HG02870 (cell line): ENCODE measurements at regions not wholly inside any gene's neighbourhood (a gene's known extent, or its start where the extent isn't known, plus 50 kb on each side); places are given as distances from the start of the nearest gene placed in this dataset.
"Not testable (repeated sequence)": the region's sequence is repeated elsewhere in the genome, so short reads cannot be mapped to it uniquely, and the experiment has no call there.

Experiments
- ATAC-seq: cut with Tn5 transposase; IDR thresholded peaks from one replicate; pipeline ENCODE4 v1.9.1; 2021; ENCODE audit warnings: mild to moderate bottlenecking, moderate library complexity; ENCODE audit not compliant: unreplicated experiment

DNA sequence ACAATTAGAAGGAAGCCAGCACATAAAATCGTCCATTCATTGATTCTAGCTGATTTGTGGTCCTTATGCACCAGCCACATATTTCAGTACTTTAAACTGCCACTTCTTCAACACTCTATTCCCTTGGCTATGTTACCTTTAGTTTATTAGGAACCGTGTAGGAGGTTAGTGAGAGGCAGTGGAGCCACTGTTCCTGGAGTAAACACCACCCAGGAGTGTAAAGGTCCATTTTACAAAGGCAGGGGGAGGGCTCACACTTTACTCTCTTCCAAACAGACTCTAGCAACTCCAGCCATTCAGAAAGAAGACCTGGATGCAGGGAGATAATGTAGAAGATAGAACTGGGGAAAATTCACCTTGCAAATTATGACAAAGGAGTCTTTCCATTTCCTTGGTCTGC lies 170.2 kb upstream of the RPS23 start:
- ATAC-seq: no peak

DNA sequence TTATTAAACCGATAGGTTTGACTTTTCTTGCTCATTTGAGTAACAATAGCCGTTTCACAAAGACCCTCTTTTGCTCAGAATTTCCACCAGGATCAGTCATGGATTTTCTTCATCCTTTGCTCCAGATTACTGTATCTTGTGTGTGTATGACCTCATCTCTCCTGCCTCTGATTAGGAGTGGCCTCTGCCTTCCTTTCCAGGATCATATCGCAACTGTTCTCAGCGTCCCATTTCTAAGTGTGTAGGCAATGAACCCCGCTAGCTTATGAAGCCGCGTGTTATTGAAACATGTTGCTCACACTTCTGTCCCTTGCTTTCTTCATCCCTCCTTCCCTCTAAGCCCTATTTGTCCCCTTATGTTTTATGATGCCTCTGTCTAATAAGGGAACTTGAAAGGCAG lies 169.8 kb upstream of the RPS23 start:
- ATAC-seq: no peak

DNA sequence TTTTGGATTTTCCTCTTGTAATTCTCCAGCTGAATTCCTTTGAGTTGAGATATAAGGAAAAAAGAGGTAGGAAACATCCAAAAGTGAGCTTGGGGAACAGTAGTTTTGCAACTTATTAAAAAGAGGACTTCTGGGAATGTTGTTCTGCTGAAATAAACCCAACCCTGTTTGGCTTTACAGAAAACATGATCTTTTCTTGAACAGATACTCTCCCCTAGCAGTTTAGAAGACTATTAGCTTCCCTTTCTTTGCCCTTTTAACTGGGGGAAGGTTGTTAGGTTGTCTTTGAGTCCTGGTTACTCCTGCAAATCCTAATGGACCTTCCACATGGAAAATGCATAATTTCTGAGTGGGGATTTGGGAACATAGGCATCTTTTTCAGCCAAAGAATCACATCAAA lies 168.7 kb upstream of the RPS23 start:
- ATAC-seq: no peak

DNA sequence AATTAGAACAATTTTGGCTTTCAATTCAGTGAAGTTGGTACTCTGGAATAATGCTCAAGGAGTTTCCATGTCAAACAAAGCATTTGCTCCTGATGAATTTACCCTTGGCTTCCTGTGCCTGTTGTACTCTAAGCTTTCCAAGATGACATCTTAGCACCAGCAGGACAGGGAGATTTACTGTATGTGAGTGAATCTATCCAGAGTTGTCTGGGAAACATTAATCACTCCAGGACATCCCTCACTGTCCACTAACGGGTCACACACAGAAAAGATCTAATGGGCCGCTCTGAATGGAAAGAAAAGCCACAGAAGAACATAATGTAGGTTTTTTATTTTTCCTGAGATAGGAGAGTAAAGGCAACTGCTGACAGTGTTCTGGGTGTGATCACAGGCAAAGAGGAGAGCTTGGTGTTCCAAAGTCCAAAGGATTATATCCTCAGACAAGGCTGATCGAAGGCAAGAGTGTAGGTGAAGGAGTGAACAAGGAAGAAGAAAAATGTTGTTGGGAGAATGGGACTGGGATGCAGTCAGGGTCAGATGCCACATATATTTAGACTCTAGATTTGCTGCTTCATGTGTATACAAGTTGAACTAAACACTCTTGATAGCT lies 167.7 kb upstream of the RPS23 start:
- ATAC-seq: no peak

DNA sequence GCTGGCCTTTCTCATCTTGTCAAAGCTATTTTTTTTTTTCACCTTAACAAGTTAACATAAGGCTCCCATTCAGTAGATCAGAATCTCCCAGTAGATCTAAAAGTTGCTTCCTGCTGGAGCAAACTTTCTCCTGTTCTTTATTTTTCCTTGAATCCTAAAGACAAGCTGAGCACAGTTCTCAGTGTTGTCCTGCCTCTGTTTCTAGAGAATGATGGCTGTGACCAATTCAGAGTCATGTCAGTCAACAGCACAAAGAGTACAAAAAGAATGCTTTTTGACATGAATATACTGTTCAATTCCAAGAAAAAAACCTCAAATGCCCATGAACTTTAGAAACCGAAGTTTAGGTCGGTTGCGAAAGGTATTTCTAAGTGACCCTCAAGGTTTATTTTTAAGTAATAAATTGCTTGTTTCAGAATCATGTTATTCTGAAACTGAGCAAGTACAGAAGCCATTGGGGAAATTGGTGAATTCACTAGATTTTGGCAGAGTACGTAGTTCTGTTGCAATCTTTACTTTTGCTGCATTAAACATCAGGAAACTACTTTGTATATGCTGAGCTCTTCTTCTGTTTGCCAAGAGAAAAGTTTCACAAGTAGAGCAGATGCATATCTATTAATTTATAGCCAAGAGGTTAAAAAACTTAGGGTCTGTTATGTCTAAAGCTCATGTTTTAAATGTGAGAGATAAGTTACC lies 161.7 kb upstream of the RPS23 start:
- no peak for ATAC-seq

DNA sequence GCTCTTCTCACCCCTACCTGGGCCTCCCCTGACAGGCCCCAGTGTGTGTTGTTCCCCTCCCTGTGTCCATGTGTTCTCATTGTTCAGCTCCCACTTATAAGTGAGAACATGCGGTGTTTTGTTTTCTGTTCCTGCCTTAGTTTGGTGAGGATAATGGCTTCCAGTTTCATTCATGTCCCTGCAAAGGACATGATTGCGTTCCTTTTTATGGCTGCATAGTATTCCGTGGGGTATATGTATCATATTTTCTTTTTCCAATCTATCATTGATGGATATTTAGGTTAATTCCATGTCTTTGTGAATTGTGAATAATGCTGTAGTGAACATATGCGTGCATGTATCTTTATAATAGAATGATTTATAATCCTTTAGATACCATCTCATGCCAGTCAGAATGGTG lies 159.4 kb upstream of the RPS23 start:
- ATAC-seq: not testable (repeated sequence)

DNA sequence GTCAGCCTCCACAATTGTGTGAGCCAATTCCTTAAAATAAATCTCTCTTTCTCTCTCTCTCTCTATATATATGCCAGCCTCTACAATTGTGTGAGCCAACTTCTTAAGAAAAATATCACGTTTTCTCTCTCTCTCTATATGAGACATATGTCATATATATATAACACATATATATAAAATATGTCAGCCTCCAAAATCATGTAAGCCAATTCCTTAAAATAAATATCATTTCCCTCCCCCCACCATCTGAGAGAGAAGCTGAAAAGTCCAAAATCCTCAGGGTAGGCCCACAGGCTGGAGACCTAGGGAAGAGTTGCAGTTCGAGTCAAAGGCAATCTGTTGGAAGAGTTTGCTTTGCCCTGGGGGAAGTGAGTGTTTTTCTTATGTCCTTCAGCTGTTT lies 158.1 kb upstream of the RPS23 start:
- ATAC-seq: no peak

DNA sequence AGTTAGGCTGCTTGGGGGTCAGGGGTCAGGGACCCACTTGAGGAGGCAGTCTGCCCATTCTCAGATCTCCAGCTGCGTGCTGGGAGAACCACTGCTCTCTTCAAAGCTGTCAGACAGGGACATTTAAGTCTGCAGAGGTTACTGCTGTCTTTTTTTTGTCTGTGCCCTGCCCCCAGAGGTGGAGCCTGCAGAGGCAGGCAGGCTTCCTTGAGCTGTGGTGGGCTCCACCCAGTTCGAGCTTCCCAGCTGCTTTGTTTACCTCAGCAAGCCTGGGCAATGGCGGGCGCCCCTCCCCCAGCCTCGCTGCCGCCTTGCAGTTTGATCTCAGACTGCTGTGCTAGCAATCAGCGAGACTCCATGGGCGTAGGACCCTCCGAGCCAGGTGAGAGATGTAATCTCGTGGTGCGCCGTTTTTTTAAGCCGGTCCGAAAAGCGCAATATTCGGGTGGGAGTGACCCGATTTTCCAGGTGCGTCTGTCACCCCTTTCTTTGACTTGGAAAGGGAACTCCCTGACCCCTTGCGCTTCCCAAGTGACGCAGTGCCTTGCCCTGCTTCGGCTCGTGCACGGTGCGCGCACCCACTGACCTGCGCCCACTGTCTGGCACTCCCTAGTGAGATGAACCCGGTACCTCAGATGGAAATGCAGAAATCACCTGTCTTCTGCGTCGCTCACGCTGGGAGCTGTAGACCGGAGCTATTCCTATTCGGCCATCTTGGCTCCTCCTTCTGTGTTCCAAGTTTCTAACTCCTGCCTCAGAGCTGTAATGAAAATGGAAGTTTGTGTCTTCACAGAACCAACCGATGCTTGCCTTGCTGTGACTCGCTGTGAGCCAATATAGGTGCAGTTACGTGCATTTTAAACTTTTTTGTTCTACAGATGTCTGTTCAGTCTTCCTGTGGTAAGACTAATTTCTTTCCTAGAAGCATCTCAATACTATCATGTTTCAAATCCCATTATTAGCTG lies 156.8 kb upstream of the RPS23 start:
- ATAC-seq: not testable (repeated sequence)

DNA sequence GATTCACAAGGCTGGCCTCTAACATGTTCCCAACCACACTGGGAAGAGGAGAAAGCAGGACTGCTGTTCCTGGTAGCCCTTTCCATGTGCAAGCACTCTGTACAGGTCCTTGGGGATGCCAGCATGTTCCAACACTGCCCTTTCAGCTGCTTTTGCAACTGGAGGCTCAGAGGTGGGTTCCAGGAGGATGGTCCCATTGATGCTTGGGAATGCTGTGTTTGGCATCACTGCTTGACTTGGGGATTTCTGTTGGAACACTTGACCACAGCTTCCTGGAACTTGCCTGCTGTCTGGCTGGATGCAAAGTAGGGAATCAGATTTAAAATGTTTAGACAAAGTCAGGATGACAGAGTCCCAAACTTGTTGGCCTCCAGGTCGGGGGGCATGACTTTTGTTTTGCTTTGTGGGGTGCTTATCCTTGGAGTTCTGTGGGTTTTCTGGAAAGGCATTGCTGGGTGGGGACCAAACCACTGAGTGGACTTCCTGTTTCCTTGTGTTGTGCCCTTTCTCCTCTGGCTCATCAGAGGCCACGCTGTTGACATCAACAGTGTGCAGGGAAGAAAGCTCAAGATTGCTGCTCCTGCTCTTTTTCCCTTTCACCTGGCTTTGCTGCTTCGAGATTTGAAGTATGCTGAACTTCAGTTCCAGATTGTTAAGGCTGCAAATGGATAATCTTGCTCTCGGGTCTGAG lies 148.5 kb upstream of the RPS23 start:
- no peak for ATAC-seq

DNA sequence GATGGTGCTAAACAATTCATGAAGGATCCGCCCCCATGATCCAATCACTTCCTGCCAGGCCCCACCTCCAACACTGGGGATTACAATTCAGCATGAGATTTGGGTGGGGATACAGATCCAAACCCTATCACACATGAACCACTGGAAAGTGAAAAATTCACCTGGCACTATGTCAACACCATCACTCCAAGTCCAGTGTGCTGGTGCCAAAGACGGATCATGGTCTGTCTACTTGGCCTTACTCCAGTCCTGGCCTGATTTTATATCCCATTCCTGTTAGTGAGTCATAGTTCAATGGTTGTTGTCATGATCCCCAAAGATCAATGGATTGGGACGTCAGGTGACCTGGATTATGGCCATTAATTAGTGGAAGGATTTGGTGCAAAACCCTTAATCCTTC lies 147.4 kb upstream of the RPS23 start:
- ATAC-seq: no peak

DNA sequence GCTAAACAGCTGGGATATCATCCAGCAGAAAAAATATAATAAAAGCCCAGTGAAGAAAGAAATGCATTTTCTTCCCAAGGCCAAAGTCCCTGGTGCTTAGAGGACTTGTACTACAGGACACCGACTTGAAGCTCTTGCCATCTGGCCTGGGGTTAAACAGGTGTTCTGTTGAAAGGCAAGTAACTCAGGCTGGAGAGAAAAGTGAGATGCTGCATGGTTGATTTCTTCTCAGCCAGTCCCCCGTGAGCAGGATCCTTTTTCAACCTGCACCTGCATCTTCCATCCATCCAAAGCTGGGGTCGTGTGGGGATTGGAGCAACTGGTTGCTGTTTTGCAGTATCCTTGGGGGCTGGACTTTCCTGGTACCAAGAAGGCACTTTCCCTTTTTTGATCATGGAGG lies 146.1 kb upstream of the RPS23 start:
- no peak for ATAC-seq

DNA sequence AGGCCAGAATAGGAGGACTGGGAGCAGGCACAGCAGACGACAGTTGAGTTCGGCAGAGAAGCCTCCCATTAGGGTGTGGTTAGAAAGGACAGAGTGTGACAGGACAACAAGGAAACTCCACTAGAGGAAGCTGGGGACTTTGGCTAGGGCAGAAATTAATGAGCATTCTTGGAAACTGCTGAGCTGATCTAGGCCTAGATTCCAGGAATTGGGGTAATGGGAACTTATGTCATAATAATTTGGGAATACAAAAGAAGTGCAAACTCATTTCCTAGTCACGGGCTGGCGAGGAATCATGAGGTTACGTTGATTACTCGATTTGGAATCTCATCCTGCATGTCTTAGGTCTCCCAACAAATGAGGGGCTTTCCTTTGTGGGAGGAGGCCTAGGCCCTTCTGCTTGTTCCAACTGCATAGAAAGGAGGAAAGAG lies 144.6 kb upstream of the RPS23 start:
- no peak for ATAC-seq

DNA sequence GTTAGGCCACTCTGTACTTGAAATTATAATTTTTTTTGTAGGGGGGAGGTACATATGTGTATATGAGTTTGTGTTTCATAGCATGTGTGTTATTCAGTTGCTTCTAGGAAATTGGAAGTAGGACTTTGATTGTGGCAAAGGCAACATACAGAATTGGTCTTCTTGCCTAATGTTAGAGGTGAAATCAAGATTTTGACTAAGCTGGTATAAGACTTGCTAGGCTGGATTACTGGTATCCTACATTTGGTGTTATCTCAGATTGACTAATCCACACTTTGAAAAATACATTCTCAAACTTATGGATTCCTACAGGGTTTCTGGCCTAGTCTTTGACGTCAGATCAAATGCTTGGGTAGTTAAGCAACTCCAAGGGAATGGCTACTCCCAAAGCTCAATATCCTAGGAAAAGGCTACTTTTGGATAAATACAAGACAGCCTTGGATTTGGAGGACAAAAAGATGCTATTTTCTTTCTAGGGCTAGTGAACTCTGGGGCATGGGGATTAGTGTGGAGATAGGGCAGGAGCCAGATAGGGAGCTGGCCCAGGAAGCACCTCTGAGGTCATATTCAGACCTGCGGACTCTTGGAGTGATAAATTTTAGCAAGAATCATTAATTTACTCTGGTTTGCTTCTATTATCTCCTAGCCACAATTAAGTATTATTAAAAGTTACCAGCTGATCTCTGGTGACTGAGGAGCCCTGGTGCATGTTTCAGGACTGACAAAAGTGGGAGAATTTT lies 144.0 kb upstream of the RPS23 start:
- ATAC-seq: no peak

DNA sequence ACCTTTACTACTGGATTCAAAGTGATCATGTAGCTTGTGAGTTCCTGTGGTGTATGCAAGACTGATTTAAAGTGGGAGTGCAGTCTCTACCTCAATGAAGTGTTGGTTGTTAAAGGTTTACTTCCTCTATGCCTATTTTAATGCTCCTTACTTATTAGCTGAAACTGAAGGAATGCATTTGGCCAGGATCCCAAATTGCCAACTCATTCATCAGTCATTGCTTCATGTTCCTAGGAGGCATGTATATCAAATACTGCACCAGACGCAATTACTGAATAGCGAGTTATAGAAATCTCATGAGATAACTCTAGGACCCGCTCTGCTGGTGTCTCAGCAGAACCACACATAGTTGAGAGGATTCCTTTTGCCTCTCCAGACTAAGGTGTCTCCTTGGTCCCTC lies 143.0 kb upstream of the RPS23 start:
- ATAC-seq: no peak

DNA sequence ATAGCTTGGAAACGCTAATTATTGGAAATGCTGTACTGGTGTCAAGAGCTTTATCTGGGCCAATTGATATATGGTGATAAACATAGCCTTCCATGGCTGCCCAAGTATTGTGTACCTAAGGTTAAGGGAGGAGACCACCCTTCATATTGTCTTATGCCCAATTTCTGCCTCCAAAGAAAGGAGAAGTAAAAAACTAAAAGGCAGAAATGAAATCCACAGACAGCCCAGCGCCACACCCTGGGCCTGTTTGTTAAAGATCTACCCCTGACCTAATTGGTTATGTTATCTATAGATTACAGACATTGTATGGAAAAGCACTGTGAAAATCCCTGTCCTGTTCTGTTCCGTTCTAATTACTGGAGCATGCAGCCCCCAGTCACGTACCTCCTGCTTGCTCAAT lies 142.4 kb upstream of the RPS23 start:
- ATAC-seq: not testable (repeated sequence)

DNA sequence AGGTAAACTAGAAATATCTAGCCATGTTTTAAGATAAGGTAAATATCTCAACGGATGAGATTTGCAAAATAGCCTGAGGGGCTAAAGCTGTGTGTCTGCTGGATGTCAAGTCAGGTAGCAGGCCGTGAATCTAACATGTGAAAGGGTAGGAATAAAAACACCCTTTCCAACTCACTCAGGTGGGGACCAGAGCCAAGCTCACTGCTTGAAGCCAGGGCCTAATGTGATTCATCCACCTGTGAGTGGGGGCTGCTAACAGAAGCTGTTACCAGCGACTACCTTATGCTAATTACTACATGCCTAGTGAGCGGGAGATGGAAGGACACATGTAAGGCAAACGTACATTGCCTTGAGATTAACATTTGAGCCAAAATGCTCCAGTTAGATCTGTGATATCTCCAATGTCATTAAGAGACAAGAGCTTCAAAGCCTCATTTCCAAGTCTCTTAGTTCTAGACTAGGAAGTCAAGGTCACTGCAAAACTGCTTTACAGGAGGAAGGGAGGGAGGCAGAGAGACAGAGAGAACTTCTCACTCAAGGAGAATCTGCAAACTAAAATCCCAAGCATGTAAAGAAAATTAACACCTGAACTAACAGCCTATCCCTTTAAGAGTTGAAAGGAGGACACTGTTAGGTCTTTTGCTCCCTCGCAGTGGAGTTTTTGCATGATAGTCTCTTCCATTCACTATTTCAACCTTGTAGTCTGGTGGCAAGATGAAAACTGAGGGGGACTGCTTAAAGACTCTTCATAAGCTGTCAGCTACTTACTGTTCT lies 141.6 kb upstream of the RPS23 start:
- ATAC-seq: no peak

DNA sequence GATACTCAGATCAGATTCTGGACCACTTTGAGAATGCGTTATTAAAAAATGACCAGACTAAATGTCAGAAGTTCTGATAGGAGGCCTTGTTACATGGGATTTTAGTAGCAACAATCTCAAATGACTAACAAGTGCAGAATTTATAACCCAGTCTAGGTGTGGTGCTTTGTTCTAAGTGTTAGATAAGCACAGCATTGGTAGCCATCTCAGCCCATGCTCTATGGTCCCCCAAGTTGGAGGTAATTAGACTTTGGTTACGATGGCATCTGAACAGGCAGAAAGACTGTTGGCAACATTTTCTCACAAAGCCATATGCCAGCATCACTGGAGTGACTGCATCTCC lies 140.4 kb upstream of the RPS23 start:
- ATAC-seq: no peak

DNA sequence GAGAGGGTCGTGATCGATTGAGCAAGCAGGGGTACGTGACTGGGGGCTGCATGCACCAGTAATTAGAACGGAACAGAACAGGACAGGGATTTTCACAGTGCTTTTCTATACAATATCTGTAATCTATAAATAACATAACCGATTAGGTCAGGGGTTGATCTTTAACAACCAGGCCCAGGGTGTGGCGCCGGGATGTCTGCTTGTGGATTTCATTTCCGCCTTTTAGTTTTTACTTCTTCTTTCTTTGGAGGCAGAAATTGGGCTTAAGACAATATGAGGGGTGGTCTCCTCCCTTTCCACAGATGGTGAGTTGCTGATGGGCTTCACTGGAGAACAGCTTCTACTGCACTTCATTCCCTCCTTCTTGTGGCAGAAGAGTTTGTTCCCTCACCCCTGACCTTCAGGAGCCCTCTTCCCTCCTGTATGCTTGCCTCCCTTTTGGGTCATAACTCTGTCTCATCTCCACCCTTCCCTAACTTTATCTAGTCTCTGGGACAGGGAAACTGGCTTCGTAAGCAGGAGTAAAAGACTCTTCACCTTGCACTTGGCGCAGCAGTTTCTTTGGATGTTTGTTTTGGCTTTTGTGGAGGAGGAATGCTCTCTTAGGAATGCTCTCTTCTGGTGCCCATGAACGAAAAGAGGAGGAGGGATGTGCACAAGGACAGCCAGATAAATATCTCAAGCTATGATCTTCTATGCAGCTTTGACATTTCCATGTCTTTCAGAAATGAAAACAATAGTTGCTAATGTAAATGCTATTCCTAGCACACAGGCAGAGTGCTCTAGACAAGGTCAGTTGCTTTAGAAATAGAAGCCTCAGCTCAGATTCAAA lies 139.8 kb upstream of the RPS23 start:
- ATAC-seq: no peak

DNA sequence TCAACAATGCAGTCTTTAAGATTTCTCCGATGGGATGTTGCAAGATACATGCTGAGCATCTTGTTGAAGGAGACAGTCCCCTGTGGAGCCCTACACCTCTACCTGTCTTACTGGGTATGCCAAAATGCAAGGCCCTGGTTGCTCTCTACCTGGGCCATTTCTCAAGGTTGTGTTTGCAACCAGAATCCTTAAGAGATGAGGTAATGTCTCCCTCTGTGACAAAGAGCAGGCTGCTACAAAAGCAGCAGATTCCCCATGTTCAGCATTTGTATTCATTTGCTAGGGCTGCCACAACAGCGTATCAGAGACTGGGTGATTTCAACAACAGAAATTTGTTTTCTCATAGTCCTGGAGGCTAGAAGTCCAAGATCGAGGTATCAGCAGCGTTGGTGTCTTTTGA lies 138.4 kb upstream of the RPS23 start:
- ATAC-seq: no peak
